ENCODE measurements at regions not wholly inside any gene's neighbourhood (a gene's known extent, or its start where the extent isn't known, plus 50 kb on each side); places are given as distances from the start of the nearest gene placed in this dataset.

GRCh38 chr4:135124196-135124595, 922.6 kb upstream of the PABPC4L start:
- TF ChIP-seq CTCF (IDR thresholded peaks at IDR 0.05) (no peak), EP300 (IDR thresholded peaks at IDR 0.05) (no peak)

Measured in gastroesophageal sphincter (tissue), 3 donors.